Activated CD8-positive, alpha-beta T cell treated with anti-CD3 and anti-CD28 coated beads for 36 hours (primary cell): ENCODE measurements at regions not wholly inside any gene's neighbourhood (a gene's known extent, or its start where the extent isn't known, plus 50 kb on each side); places are given as distances from the start of the nearest gene placed in this dataset.

ENCODE experiments used
- ATAC-seq: fragments of 200-7000 bp; cut with Tn5 transposase; one replicate; pipeline ENCODE4 v1.10.0; 2021; ENCODE audit warnings: mild to moderate bottlenecking, moderate library complexity
- CTCF ChIA-PET: fragments of 350-600 bp; sonication (Branson Sonifier 250); formaldehyde crosslinking; loops from one replicate; lab custom pipeline; 2021; ENCODE audit warnings: antibody characterized with exemption; lab: Charles Lee
- POLR2A ChIA-PET: fragments of 350-600 bp; sonication (Branson Sonifier 250); formaldehyde crosslinking; loops from one replicate; lab custom pipeline; 2021; ENCODE audit warnings: antibody characterized with exemption; lab: Charles Lee
- DNase-seq: peaks from one replicate; pipeline ENCODE4 v3.0.0-alpha.2; 2020
- H3K27ac Mint-ChIP-seq: one replicate; pipeline ENCODE4 v1.8.0; 2021; ENCODE audit warnings: mild to moderate bottlenecking, mixed read lengths
- H3K27me3 Mint-ChIP-seq: one replicate; pipeline ENCODE4 v1.8.0; 2021; ENCODE audit warnings: mixed read lengths
- H3K36me3 Mint-ChIP-seq: one replicate; pipeline ENCODE4 v1.8.0; 2021; ENCODE audit warnings: low read depth, mixed read lengths
- H3K4me1 Mint-ChIP-seq: one replicate; pipeline ENCODE4 v1.8.0; 2021; ENCODE audit warnings: low read depth, mixed read lengths
- H3K4me3 Mint-ChIP-seq: one replicate; pipeline ENCODE4 v1.8.0; 2021; ENCODE audit warnings: mild to moderate bottlenecking, moderate library complexity, mixed read lengths
- H3K9me3 Mint-ChIP-seq: one replicate; pipeline ENCODE4 v1.8.0; 2021; ENCODE audit warnings: mixed read lengths
- intact Hi-C: fragments of 100-400 bp; cut with micrococcal nuclease; formaldehyde crosslinking; loops from one replicate; pipeline ENCODE4 v1.10.0; 2022
- TF ChIP-seq, protein P1 (sequence below): fragments of 200-600 bp; IDR thresholded peaks from one replicate; pipeline ENCODE4 v1.8.0; 2022; ENCODE audit warnings: antibody characterized with exemption, mild to moderate bottlenecking

DNA sequence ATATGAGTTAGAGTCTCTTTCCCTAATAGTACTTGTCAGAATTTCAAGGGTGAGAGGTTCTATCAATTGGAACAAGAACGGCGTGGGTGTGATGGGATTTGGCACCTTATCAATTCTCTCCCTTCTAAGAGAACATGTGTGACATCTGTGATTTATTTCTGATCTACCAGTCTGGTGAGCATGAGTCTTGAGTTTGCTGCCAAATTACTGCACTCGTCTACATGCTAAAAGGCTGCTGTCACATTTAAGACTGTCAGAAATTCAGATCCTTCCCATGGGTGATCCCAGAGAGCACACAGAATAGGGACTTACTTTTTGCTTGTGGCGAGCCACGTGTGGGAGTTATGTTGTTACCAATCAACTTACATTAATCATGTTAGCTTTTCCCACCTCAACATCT, 370.2 kb upstream of the SASH1 start:
- Mint-ChIP-seq H3K4me3 (no peak overlapping the region), H3K27me3 (no peaks in the 10 kb centered on the region), H3K36me3 (no peaks in the 10 kb centered on the region), H3K4me1 (no peaks in the 10 kb centered on the region), H3K9me3 (no peaks in the 10 kb centered on the region), H3K27ac (no peak overlapping the region)
- ATAC-seq (no peak), DNase-seq (no peak)
- TF ChIP-seq, protein P1, sequence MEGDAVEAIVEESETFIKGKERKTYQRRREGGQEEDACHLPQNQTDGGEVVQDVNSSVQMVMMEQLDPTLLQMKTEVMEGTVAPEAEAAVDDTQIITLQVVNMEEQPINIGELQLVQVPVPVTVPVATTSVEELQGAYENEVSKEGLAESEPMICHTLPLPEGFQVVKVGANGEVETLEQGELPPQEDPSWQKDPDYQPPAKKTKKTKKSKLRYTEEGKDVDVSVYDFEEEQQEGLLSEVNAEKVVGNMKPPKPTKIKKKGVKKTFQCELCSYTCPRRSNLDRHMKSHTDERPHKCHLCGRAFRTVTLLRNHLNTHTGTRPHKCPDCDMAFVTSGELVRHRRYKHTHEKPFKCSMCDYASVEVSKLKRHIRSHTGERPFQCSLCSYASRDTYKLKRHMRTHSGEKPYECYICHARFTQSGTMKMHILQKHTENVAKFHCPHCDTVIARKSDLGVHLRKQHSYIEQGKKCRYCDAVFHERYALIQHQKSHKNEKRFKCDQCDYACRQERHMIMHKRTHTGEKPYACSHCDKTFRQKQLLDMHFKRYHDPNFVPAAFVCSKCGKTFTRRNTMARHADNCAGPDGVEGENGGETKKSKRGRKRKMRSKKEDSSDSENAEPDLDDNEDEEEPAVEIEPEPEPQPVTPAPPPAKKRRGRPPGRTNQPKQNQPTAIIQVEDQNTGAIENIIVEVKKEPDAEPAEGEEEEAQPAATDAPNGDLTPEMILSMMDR = no peak
- intact Hi-C loops = no loop called here
- ChIA-PET CTCF (no interaction called here), POLR2A (no interaction called here)

DNA sequence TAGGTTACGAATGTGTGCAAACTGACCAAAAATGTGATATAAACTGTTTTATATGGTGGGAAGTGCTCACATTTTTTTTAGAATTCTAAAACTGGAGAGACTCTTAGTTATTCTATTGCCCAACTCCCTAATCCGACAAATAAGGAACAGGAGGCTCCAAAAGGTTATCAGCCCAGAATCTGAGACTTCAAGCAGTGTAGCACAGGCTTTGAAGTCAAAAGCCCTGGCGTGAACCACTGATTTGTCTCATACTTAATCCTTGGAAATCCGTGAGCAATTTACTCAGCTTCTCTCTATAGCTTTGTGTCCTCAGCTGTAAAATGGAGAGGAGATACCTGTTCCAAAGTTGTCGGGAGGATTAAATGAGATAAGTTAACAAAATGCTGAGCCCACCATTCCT, 368.8 kb upstream of the SASH1 start:
- Mint-ChIP-seq H3K27me3 (no peaks in the 10 kb centered on the region), H3K36me3 (no peaks in the 10 kb centered on the region), H3K4me3 (no peak overlapping the region), H3K9me3 (no peaks in the 10 kb centered on the region), H3K27ac (no peak overlapping the region), H3K4me1 (no peaks in the 10 kb centered on the region)
- CTCF ChIA-PET = no interaction called here
- intact Hi-C loops = no loop called here
- ATAC-seq (no peak), DNase-seq (no peak)
- POLR2A ChIA-PET = no interaction called here
- TF ChIP-seq, protein P1 = no peak

DNA sequence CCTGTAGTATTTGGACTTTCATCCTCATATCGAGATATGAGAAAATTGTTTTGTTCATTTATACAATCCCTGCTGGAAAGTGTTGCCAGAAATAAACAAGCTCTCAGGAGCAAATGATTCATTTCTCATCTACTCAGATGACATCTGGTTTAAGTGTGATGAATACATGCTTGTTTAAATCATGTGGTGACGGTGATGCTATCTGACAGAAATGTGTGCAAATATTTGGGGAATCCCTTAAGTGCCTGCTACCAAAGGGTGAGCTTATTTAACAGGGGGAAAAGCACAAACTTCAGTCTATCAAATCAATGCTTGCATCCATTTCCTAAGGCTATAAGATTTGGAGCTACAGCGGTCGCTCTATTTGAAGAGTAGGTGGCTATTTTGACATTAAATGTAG, 368.3 kb upstream of the SASH1 start:
- Mint-ChIP-seq H3K27ac (no peak overlapping the region), H3K36me3 (no peaks in the 10 kb centered on the region), H3K27me3 (no peaks in the 10 kb centered on the region), H3K4me3 (no peak overlapping the region), H3K4me1 (no peaks in the 10 kb centered on the region), H3K9me3 (no peaks in the 10 kb centered on the region)
- CTCF ChIA-PET = no interaction called here
- TF ChIP-seq, protein P1 = no peak
- no peak for ATAC-seq
- intact Hi-C loops = no loop called here
- no peak for DNase-seq
- POLR2A ChIA-PET = no interaction called here

- DNase-seq (no peak), ATAC-seq (no peak)
- H3K9me3 Mint-ChIP-seq = no peaks in the 10 kb centered on the region
- H3K27ac Mint-ChIP-seq = no peak overlapping the region
- H3K4me3 Mint-ChIP-seq = no peak overlapping the region
- POLR2A ChIA-PET = no interaction called here
- intact Hi-C loops = no loop called here
- no peaks in the 10 kb centered on the region for H3K36me3 Mint-ChIP-seq
- H3K27me3 Mint-ChIP-seq = no peaks in the 10 kb centered on the region
- TF ChIP-seq, protein P1 = no peak
- CTCF ChIA-PET = no interaction called here
- no peaks in the 10 kb centered on the region for H3K4me1 Mint-ChIP-seq
Observed at GRCh38 chr6:147977851-147978465, 364.7 kb upstream of the SASH1 start.

DNA sequence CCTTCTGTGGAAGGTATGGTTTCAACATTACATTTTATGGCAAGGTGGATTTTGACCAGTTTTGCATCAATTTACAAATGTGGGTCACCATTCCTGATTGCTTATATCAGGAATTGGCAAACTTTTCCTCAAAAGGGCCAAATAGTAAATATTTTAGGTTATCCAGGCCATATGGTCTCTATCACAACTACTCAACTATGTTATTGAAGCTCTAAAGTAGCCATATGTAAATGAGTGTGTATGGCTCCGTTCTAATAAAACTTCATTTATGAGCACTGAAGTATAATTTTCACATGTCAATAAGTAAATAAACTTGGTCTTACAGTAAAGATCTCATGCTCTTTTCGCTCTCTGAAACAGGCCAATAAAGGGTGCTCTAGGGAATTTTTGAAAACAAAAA, 362.7 kb upstream of the SASH1 start:
- CTCF ChIA-PET = no interaction called here
- no peaks in the 10 kb centered on the region for H3K27me3 Mint-ChIP-seq
- H3K27ac Mint-ChIP-seq = no peak overlapping the region
- H3K4me3 Mint-ChIP-seq = no peak overlapping the region
- TF ChIP-seq, protein P1 = no peak
- DNase-seq (no peak), ATAC-seq (no peak)
- intact Hi-C loops = no loop called here
- POLR2A ChIA-PET = no interaction called here
- H3K9me3 Mint-ChIP-seq = no peaks in the 10 kb centered on the region
- H3K36me3 Mint-ChIP-seq = no peaks in the 10 kb centered on the region
- H3K4me1 Mint-ChIP-seq = no peaks in the 10 kb centered on the region
